Activated T-helper 17 cell treated with anti-CD3 and anti-CD28 coated beads, Interleukin-2, amount 50 U/mL, for 72 hours (primary cell): ENCODE measurements at regions not wholly inside any gene's neighbourhood (a gene's known extent, or its start where the extent isn't known, plus 50 kb on each side); places are given as distances from the start of the nearest gene placed in this dataset.
"Not testable (repeated sequence)": the region's sequence is repeated elsewhere in the genome, so short reads cannot be mapped to it uniquely, and the experiment has no call there.

Experiments
- ATAC-seq: fragments of 150-1000 bp; cut with Tn5 transposase; replicated peaks from 2 replicates; pipeline ENCODE4 v1.10.0; 2021; ENCODE audit warnings: mild to moderate bottlenecking, moderate library complexity
- H3K27ac Mint-ChIP-seq: one replicate; pipeline ENCODE4 v1.8.0; 2022; ENCODE audit warnings: mixed read lengths
- H3K27me3 Mint-ChIP-seq: one replicate; pipeline ENCODE4 v1.8.0; 2022; ENCODE audit warnings: mixed read lengths
- H3K36me3 Mint-ChIP-seq: one replicate; pipeline ENCODE4 v1.8.0; 2022; ENCODE audit warnings: low read depth, mild to moderate bottlenecking, mixed read lengths
- H3K4me1 Mint-ChIP-seq: one replicate; pipeline ENCODE4 v1.8.0; 2022; ENCODE audit warnings: mixed read lengths
- H3K4me3 Mint-ChIP-seq: one replicate; pipeline ENCODE4 v1.8.0; 2022; ENCODE audit warnings: mild to moderate bottlenecking, mixed read lengths
- H3K9me3 Mint-ChIP-seq: one replicate; pipeline ENCODE4 v1.8.0; 2022; ENCODE audit warnings: mixed read lengths

- no peak overlapping the region for H3K4me3 Mint-ChIP-seq
- no peaks in the 10 kb centered on the region for H3K9me3 Mint-ChIP-seq
Observed at GRCh38 chr18:63071701-63072141, 247.8 kb downstream of the BCL2 start.

DNA sequence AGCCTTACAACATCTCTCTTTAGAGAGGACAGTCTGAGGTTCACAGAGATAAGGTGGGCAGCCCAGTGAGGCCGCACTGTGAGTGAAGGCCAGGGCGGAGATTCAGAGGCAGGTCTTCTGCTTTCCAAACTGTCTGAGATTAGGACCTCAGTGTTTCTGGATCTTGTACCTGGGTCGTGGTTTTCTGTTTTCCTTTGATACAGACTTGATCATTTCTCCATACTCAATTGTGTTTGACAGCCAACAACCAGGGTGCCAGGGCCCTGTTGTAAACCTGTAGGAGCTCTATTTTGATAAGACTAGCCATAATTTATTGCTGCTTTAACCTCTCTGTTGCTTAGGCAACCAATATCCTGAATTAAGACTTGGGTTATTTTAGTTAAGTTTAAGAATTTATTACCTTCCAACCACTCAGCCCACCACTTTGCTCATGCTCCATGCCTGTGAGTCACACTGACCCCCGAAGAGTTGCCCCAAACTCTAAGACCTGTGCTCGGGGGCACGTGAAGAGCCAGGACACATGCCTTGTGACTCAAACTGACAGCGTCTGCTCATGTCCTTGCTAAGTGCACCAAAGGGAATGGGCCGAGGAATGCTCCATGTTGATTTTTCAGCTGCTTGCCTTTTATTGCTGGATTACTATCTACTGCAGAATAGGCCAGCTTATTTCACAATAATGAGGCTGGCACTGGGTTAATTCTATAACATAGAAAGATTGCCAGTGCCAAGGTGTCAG lies 248.6 kb downstream of the BCL2 start:
- no peak for ATAC-seq
- H3K4me1 Mint-ChIP-seq: peaks cover 6% of the 10 kb centered on the region

More at GRCh38 chr18:63071701-63072141, 247.8 kb downstream of the BCL2 start:
- H3K4me1 Mint-ChIP-seq: peaks cover 6% of the 10 kb centered on the region
- no peak overlapping the region for H3K27ac Mint-ChIP-seq
- peaks cover 2% of the 10 kb centered on the region for H3K27me3 Mint-ChIP-seq
- H3K36me3 Mint-ChIP-seq: no peaks in the 10 kb centered on the region
- no peak for ATAC-seq

GRCh38 chr18:63069496-63069895 lies 250.1 kb downstream of the BCL2 start:
- no peak for ATAC-seq
- H3K4me1 Mint-ChIP-seq: no peaks in the 10 kb centered on the region
- no peak overlapping the region for H3K4me3 Mint-ChIP-seq
- H3K9me3 Mint-ChIP-seq: no peaks in the 10 kb centered on the region
- H3K27me3 Mint-ChIP-seq: peaks cover 8% of the 10 kb centered on the region
- no peak overlapping the region for H3K27ac Mint-ChIP-seq
- no peaks in the 10 kb centered on the region for H3K36me3 Mint-ChIP-seq

More for the DNA sequence above, 248.6 kb downstream of the BCL2 start:
- no peak overlapping the region for H3K27ac Mint-ChIP-seq
- H3K4me3 Mint-ChIP-seq: no peak overlapping the region
- no peaks in the 10 kb centered on the region for H3K36me3 Mint-ChIP-seq
- no peaks in the 10 kb centered on the region for H3K27me3 Mint-ChIP-seq
- no peaks in the 10 kb centered on the region for H3K9me3 Mint-ChIP-seq

GRCh38 chr18:63067939-63068338 lies 251.6 kb downstream of the BCL2 start:
- H3K36me3 Mint-ChIP-seq: no peaks in the 10 kb centered on the region
- H3K27ac Mint-ChIP-seq: no peak overlapping the region
- no peaks in the 10 kb centered on the region for H3K9me3 Mint-ChIP-seq
- no peak overlapping the region for H3K4me3 Mint-ChIP-seq
- H3K4me1 Mint-ChIP-seq: no peaks in the 10 kb centered on the region
- H3K27me3 Mint-ChIP-seq: peaks cover 12% of the 10 kb centered on the region
- ATAC-seq: peak; percentile 77

GRCh38 chr18:63065172-63065571 lies 254.4 kb downstream of the BCL2 start:
- Mint-ChIP-seq H3K9me3 (no peaks in the 10 kb centered on the region), H3K4me3 (no peak overlapping the region), H3K27me3 (peaks cover 16% of the 10 kb centered on the region), H3K36me3 (no peaks in the 10 kb centered on the region), H3K27ac (no peak overlapping the region), H3K4me1 (no peaks in the 10 kb centered on the region)
- no peak for ATAC-seq

- H3K27me3 Mint-ChIP-seq: peaks cover 16% of the 10 kb centered on the region
- H3K36me3 Mint-ChIP-seq: no peaks in the 10 kb centered on the region
- H3K4me3 Mint-ChIP-seq: no peak overlapping the region
Observed at GRCh38 chr18:63063171-63063570, 256.4 kb downstream of the BCL2 start.

DNA sequence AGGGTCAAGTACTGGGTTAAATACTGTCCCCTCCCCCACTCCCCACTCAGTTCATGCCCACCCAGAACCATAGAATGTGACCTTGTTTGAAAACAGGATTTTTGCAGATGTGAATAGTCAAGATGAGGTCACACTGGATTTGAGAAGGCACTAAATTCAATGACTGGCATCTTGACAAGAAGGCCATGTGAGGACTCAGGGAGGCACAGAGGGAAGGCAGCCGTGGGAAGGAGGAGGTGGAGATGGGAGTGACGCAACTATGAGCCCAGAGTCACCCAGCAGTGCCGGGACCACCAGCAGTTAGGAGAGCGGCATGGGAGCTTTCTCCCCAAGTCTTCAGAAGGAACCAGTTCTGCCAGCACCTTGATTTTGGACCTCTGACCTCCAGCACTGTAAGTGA lies 257.3 kb downstream of the BCL2 start:
- Mint-ChIP-seq H3K4me3 (no peak overlapping the region), H3K27me3 (peaks cover 16% of the 10 kb centered on the region), H3K27ac (no peak overlapping the region), H3K9me3 (no peaks in the 10 kb centered on the region), H3K4me1 (no peaks in the 10 kb centered on the region), H3K36me3 (no peaks in the 10 kb centered on the region)
- ATAC-seq: no peak

More at GRCh38 chr18:63063171-63063570, 256.4 kb downstream of the BCL2 start:
- no peak for ATAC-seq
- H3K27ac Mint-ChIP-seq: no peak overlapping the region
- H3K9me3 Mint-ChIP-seq: no peaks in the 10 kb centered on the region
- no peaks in the 10 kb centered on the region for H3K4me1 Mint-ChIP-seq

DNA sequence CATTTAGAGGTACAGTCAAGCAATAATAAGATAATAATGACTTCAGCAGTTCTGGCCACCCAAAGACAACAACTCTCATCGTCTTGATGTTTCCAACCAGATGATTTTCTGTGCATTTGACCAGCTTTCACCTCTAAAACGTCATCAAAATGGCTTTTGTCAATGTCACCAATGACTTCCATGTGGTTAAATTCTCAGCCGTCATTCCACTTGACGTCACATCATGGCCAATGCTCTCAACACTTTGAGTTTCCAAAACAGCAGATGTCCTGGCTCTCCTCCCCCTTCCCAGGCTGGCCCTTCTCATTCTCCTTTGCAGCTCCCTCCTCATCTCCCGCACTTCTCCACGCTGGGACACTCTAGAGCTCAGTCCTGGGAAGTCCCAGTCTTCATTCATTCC lies 258.3 kb downstream of the BCL2 start:
- H3K4me3 Mint-ChIP-seq: no peak overlapping the region
- H3K27ac Mint-ChIP-seq: no peak overlapping the region
- peaks cover 16% of the 10 kb centered on the region for H3K27me3 Mint-ChIP-seq
- ATAC-seq: no peak
- no peaks in the 10 kb centered on the region for H3K36me3 Mint-ChIP-seq
- H3K9me3 Mint-ChIP-seq: no peaks in the 10 kb centered on the region
- H3K4me1 Mint-ChIP-seq: no peaks in the 10 kb centered on the region

- Mint-ChIP-seq H3K36me3 (no peaks in the 10 kb centered on the region), H3K27ac (no peak overlapping the region), H3K4me3 (no peak overlapping the region), H3K27me3 (peaks cover 7% of the 10 kb centered on the region), H3K4me1 (no peaks in the 10 kb centered on the region), H3K9me3 (no peaks in the 10 kb centered on the region)
- no peak for ATAC-seq
Observed at GRCh38 chr18:63058521-63058920, 261.0 kb downstream of the BCL2 start.

DNA sequence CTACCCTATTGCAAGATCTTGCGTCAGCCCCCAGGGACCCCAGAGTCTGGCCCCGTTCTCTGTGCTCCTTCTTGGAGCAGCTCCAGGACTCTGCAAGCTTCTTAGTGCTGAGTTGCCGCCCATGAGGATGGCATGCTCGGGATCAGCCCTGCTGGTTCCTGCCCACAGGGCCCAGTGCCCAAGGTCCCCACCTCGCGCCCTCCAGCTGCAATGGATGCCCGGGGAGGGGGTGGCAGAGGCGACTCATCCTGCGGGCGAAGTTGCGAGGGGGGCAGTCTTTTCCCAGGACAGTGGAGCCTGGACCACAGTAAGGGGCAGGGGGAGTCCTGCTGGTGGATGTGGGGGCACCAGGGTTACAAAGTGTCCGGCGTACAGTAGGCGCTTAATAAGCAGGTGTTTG lies 261.9 kb downstream of the BCL2 start:
- Mint-ChIP-seq H3K36me3 (no peaks in the 10 kb centered on the region), H3K9me3 (no peaks in the 10 kb centered on the region), H3K4me3 (no peak overlapping the region), H3K27ac (no peak overlapping the region), H3K4me1 (no peaks in the 10 kb centered on the region), H3K27me3 (peaks cover 4% of the 10 kb centered on the region)
- no peak for ATAC-seq

DNA sequence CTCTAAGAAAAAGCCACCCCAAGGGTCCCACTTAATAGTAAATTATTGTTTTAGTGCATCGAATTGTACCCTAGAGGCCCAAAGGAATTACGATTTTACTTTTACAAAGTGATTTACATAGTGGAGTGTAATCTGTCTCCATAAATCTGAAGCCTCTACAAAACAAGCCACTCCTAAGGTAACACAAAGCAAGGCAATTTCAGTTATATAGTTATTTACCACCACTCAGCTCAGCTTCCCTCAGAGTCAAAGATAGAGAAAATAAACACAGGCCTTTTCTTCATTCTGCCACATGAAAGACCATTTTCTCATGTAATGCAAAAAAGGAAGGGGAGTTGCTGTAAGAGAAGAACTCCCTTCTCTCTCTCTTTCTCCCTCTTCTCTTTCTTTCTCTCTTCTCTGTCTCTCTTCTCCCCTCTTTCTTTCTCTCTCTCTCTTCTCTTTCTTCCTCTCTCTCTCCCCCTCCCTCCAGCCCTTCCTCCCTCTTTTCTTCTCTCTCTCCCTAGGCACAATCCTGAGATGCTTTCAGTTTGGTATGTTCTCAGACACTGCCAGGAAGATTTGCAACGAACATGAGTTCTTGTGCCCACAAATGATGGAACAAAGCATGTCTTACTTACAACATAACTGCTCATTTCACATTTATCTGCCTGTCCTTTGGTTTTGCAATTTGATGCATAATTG lies 264.5 kb downstream of the BCL2 start:
- no peak overlapping the region for H3K4me3 Mint-ChIP-seq
- peaks cover 7% of the 10 kb centered on the region for H3K27me3 Mint-ChIP-seq
- no peaks in the 10 kb centered on the region for H3K36me3 Mint-ChIP-seq
- H3K9me3 Mint-ChIP-seq: no peaks in the 10 kb centered on the region
- no peaks in the 10 kb centered on the region for H3K4me1 Mint-ChIP-seq
- H3K27ac Mint-ChIP-seq: no peak overlapping the region
- no peak for ATAC-seq

DNA sequence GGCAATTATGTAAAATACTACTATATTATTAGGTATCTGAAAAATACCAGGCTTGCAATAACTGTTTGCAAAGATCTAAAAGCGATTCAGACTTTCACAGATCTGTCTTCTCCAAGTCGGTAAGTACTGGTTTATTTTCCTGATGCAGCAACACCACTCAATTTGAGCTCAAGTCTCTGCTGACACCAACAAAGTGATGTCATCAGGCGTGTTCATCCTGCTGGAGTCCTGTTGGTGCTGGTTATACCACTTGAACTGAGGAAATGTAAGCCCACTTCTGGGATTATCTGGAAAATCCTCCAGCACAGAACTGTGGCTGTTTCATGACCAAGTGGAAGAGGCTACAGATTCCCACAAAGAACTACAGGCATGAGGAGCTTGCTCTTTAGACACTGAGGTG lies 267.6 kb downstream of the BCL2 start:
- ATAC-seq: no peak
- H3K36me3 Mint-ChIP-seq: no peaks in the 10 kb centered on the region
- no peaks in the 10 kb centered on the region for H3K9me3 Mint-ChIP-seq
- peaks cover 12% of the 10 kb centered on the region for H3K27me3 Mint-ChIP-seq
- no peak overlapping the region for H3K4me3 Mint-ChIP-seq
- no peak overlapping the region for H3K27ac Mint-ChIP-seq
- H3K4me1 Mint-ChIP-seq: no peaks in the 10 kb centered on the region

- H3K4me3 Mint-ChIP-seq, H3K9me3 Mint-ChIP-seq, ATAC-seq, H3K4me1 Mint-ChIP-seq, H3K36me3 Mint-ChIP-seq, H3K27ac Mint-ChIP-seq: not testable (repeated sequence)
- peaks cover 17% of the 10 kb centered on the region for H3K27me3 Mint-ChIP-seq
Observed at GRCh38 chr18:63050667-63051395, 268.7 kb downstream of the BCL2 start.

GRCh38 chr18:63046375-63046774 lies 273.2 kb downstream of the BCL2 start:
- no peak overlapping the region for H3K4me3 Mint-ChIP-seq
- peaks cover 2% of the 10 kb centered on the region for H3K9me3 Mint-ChIP-seq
- ATAC-seq: no peak
- no peak overlapping the region for H3K27ac Mint-ChIP-seq
- H3K4me1 Mint-ChIP-seq: peaks cover 8% of the 10 kb centered on the region
- no peaks in the 10 kb centered on the region for H3K36me3 Mint-ChIP-seq
- peaks cover 15% of the 10 kb centered on the region for H3K27me3 Mint-ChIP-seq

GRCh38 chr18:63043516-63043915 lies 276.1 kb downstream of the BCL2 start:
- Mint-ChIP-seq H3K4me1 (peaks cover 19% of the 10 kb centered on the region), H3K27ac (no peak overlapping the region), H3K4me3 (no peak overlapping the region), H3K36me3 (no peaks in the 10 kb centered on the region), H3K27me3 (peaks cover 13% of the 10 kb centered on the region), H3K9me3 (peaks cover 6% of the 10 kb centered on the region)
- ATAC-seq: no peak
